Heart right ventricle (tissue), 16 donors: ENCODE measurements at regions not wholly inside any gene's neighbourhood (a gene's known extent, or its start where the extent isn't known, plus 50 kb on each side); places are given as distances from the start of the nearest gene placed in this dataset.

Experiments used
- ATAC-seq, 8 donors: fragments of 200-7000 bp; cut with Tn5 transposase; one replicate each; pipeline ENCODE4 v1.9.1; 2020; ENCODE audit warnings: mild to moderate bottlenecking in 8 of 8, moderate library complexity in 8 of 8, moderate number of reproducible peaks in 1 of 8
- DNase-seq, 2 donors: peaks; one replicate each; pipeline ENCODE4 v3.0.0-alpha.2; 2020
- H3K27ac ChIP-seq, 10 donors: fragments of 200-600 bp; sonication (generic) in 2 of 10; one replicate each; pipeline versions ENCODE4 v1.5.0 to v1.8.0; 2020 to 2022; ENCODE audit warnings: mild to moderate bottlenecking in 3 of 10
- H3K27me3 ChIP-seq, 7 donors: fragments of 200-600 bp; one replicate each; pipeline ENCODE4 v1.8.0; 2021 to 2022; ENCODE audit warnings: mild to moderate bottlenecking in 2 of 7
- H3K36me3 ChIP-seq, 9 donors: fragments of 200-600 bp; sonication (generic) in 1 of 9; one replicate each; pipeline versions ENCODE4 v1.5.0 to v1.8.0; 2020 to 2022; ENCODE audit warnings: mild to moderate bottlenecking in 2 of 9
- H3K4me1 ChIP-seq, 9 donors: fragments of 200-600 bp; sonication (generic) in 1 of 9; one replicate each; pipeline versions ENCODE4 v1.5.0 to v1.8.0; 2020 to 2022; ENCODE audit warnings: mild to moderate bottlenecking in 4 of 9
- H3K4me3 ChIP-seq, 10 donors: fragments of 200-600 bp; sonication (generic) in 2 of 10; one replicate each; pipeline versions ENCODE4 v1.5.0 to v1.8.0; 2020 to 2022; ENCODE audit warnings: mild to moderate bottlenecking in 7 of 10, moderate library complexity in 2 of 10
- H3K9me3 ChIP-seq, 11 donors: fragments of 200-600 bp in 10 of 11; sonication (generic) in 2 of 11; one replicate each; pipeline versions ENCODE4 v1.5.0 to v1.8.0; 2013 to 2022; ENCODE audit warnings: mild to moderate bottlenecking in 2 of 11, control low read depth in 1 of 11, moderate library complexity in 1 of 11
- CTCF ChIP-seq, 9 donors: fragments of 200-600 bp; sonication (generic) in 2 of 9; IDR thresholded peaks; one replicate each; pipeline versions ENCODE4 v1.5.0 to v1.8.0; 2021 to 2022; ENCODE audit warnings: antibody characterized with exemption in 9 of 9, mild to moderate bottlenecking in 5 of 9, moderate library complexity in 1 of 9
- WGBS, 2 donors: extraction: QIAGEN DNeasy Blood & Tissue Kit; methylation state at CpG; one replicate each; pipeline ENCODE4 v1.1.7; 2013; ENCODE audit warnings: inconsistent platforms in 1 of 2; 5-methylcytosine and 5-hydroxymethylcytosine counted together
- intact Hi-C, 10 donors: fragments of 100-400 bp; cut with DNase I; formaldehyde crosslinking; loops; one replicate each; pipeline versions ENCODE4 v1.11.1 to v1.14.2; 2022
- donor health status: Arrhythmogenic right ventricular cardiomyopathy.
- donor health status: ischemic (EF 13 %, LVEDD 7.1; RV severe dilation, severe dysfunction).
- donor health status: healthy with polysubstance abuse.
- donor health status: DM: no; HTN: yes; CAD: no.
- donor health status: DM: no; HTN: no; CAD: no.
- donor health status: ischemic (EF 25% LVEDD 6.9; RV normal size, moderate dysfunction).
- donor health status: ischemic (EF 25% LVEDD 5.7; RV mildly dilated, moderate dysfunction).
- donor health status: healthy.
- donor health status: DM: yes; HTN: yes; CAD: no.
- donor health status: Ischemic cardiomyopathy.
- donor health status: ischemic (EF 35%, LVEDD 5.7; RV mildly dilated, moderate dysfunction).
- donor health status: nonischemic (EF 11% LVEDD 7.7; RV severe dilation, severe dysfunction).
- donor health status: DM: yes; HTN: yes; CAD: no.
- donor health status: PGD.
- donor health status: ischemic (EF 29% LVEDD 5.4; RV normal size, mild dysfunction).
- donor health status: nonischemic (EF 23%, LVEDD 6.1; RV moderate dilation, normal function).

- peaks cover 0 to 12% (median 0%) of the 10 kb centered on the region in 9 donors for H3K4me1 ChIP-seq
- no peak for DNase-seq
- no peak overlapping the region for H3K27ac ChIP-seq
- peaks cover 0 to 12% (median 0%) of the 10 kb centered on the region in 11 donors for H3K9me3 ChIP-seq
- no peaks in the 10 kb centered on the region for H3K27me3 ChIP-seq
- H3K36me3 ChIP-seq, result no peaks in the 10 kb centered on the region
- no peak overlapping the region for H3K4me3 ChIP-seq
- no peak for TF ChIP-seq CTCF (IDR thresholded peaks at IDR 0.05)
- intact Hi-C loops, result loop anchor here in 1 of 10 donors (10.0 kb wide), 1 partner anchor 168 kb away; no protein-coding TSS in a partner anchor
- no peak for ATAC-seq
Observed at GRCh38 chr14:58807191-58807590, 169.4 kb downstream of the DACT1 start.

GRCh38 chr14:58808828-58809227, 171.1 kb downstream of the DACT1 start:
- Histone ChIP-seq H3K4me1 (peaks cover 0 to 12% (median 0%) of the 10 kb centered on the region in 9 donors), H3K36me3 (no peaks in the 10 kb centered on the region), H3K9me3 (peaks cover 0 to 7% (median 0%) of the 10 kb centered on the region in 11 donors), H3K4me3 (no peak overlapping the region), H3K27ac (no peak overlapping the region), H3K27me3 (no peaks in the 10 kb centered on the region)
- intact Hi-C loops, result loop anchor here in 1 of 10 donors (10.0 kb wide), 1 partner anchor 166 kb away; no protein-coding TSS in a partner anchor
- WGBS, 2 donors, result 47 to 49% methylated on average over 4 of the region's 4 CpGs
- no peak for ATAC-seq
- no peak for TF ChIP-seq CTCF (IDR thresholded peaks at IDR 0.05)
- DNase-seq, result no peak

- intact Hi-C loops, result loop anchor here in 1 of 10 donors (10.0 kb wide), 1 partner anchor 165 kb away; no protein-coding TSS in a partner anchor
- Histone ChIP-seq H3K4me1 (peaks cover 0 to 12% (median 0%) of the 10 kb centered on the region in 9 donors), H3K27me3 (no peaks in the 10 kb centered on the region), H3K4me3 (no peak overlapping the region), H3K9me3 (peaks cover 0 to 8% (median 0%) of the 10 kb centered on the region in 11 donors), H3K27ac (no peak overlapping the region), H3K36me3 (no peaks in the 10 kb centered on the region)
- no peak for DNase-seq
- ATAC-seq, result no peak
- 49 to 88% methylated on average over 1 of the region's 1 CpG for WGBS, 2 donors
- TF ChIP-seq CTCF (IDR thresholded peaks at IDR 0.05), result no peak
Observed at GRCh38 chr14:58809520-58809919, 171.8 kb downstream of the DACT1 start.

GRCh38 chr14:58812050-58812910, 174.5 kb downstream of the DACT1 start:
- H3K4me1 ChIP-seq, result peaks cover 0 to 21% (median 0%) of the 10 kb centered on the region in 9 donors
- H3K4me3 ChIP-seq, result no peak overlapping the region
- no peaks in the 10 kb centered on the region for H3K27me3 ChIP-seq
- intact Hi-C loops, result loop anchor here in 1 of 10 donors (10.0 kb wide), 1 partner anchor 147 kb away; no protein-coding TSS in a partner anchor
- WGBS, 2 donors, result 51 to 60% methylated on average over 3 of the region's 3 CpGs
- H3K9me3 ChIP-seq, result peaks cover 0 to 13% (median 0%) of the 10 kb centered on the region in 11 donors
- H3K36me3 ChIP-seq, result no peaks in the 10 kb centered on the region
- DNase-seq, result no peak
- no peak overlapping the region for H3K27ac ChIP-seq
- TF ChIP-seq CTCF (IDR thresholded peaks at IDR 0.05), result no peak
- ATAC-seq, result no peak
